Astrocyte (in vitro differentiated cells and primary cell): ENCODE measurements at regions not wholly inside any gene's neighbourhood (a gene's known extent, or its start where the extent isn't known, plus 50 kb on each side); places are given as distances from the start of the nearest gene placed in this dataset.

Experiments used
- CTCF ChIP-seq: IDR thresholded peaks from 2 replicates; pipeline ENCODE4 v1.5.1; 2011; ENCODE audit warnings: low read depth, mild to moderate bottlenecking, inconsistent platforms, low read length, moderate library complexity; ENCODE audit not compliant: insufficient read depth
- EZH2 ChIP-seq: IDR thresholded peaks from 2 replicates; pipeline ENCODE4 v1.6.1; 2012; ENCODE audit warnings: mild to moderate bottlenecking, low read length, inconsistent platforms; ENCODE audit not compliant: insufficient read depth

- no peak for TF ChIP-seq CTCF
- no peak for TF ChIP-seq EZH2
These were observed 71.2 kb upstream of the SLCO4A1 start for GRCh38 chr20:62570897-62571668.
